ENCODE measurements at regions not wholly inside any gene's neighbourhood (a gene's known extent, or its start where the extent isn't known, plus 50 kb on each side); places are given as distances from the start of the nearest gene placed in this dataset.

- ATAC-seq (peak; percentile 77), DNase-seq (peak; percentile 88)
- ChIA-PET POLR2A (ENCODE audit: unreplicated experiment) (no interaction called here), CTCF (interaction anchor here (0.7 kb wide), 1 partner anchor 436 kb away, joined by 3 read pairs; no protein-coding TSS in a partner anchor)
- H2AFZ ChIP-seq (ENCODE audit: low read length), result no peak overlapping the region
- H3K9ac ChIP-seq (ENCODE audit: low read length), result 0 out of 2 replicates have a peak overlapping the region, but pooled peaks have one; percentile 4
- no peaks in the 10 kb centered on the region for H3K9me2 ChIP-seq (replicated peaks; ENCODE audit: low read length)
- no peaks in the 10 kb centered on the region for H3K9me3 ChIP-seq (ENCODE audit: low read length)
- H3K4me2 ChIP-seq (ENCODE audit: low read length), result peak overlapping the region; percentile 31
- no peak for TF ChIP-seq CTCF (conservative IDR thresholded peaks at IDR 0.05; ENCODE audit: low read depth, low read length)
- no peak for TF ChIP-seq EZH2 (IDR thresholded peaks at IDR 0.05; ENCODE audit: low read length, unreplicated experiment)
- TF ChIP-seq EZH2phosphoT487 (IDR thresholded peaks at IDR 0.05; ENCODE audit: borderline replicate concordance, low read length), result no peak
- no peaks in the 10 kb centered on the region for H3K27me3 ChIP-seq (ENCODE audit: low read length)
- no peaks in the 10 kb centered on the region for H3K36me3 ChIP-seq (ENCODE audit: low read depth, low read length)
- H3K4me3 ChIP-seq (ENCODE audit: low read length), result no peak overlapping the region
- no TSS peak for BruUV-seq (replicated peaks)
- H4K20me1 ChIP-seq (ENCODE audit: low read length), result no peaks in the 10 kb centered on the region
- H3K4me1 ChIP-seq (ENCODE audit: insufficient read depth, low read length), result peaks cover 18% of the 10 kb centered on the region
- H3K79me2 ChIP-seq (ENCODE audit: low read length), result no peaks in the 10 kb centered on the region
- peak overlapping the region; percentile 57 for H3K27ac ChIP-seq (ENCODE audit: low read length)
- intact Hi-C loops (cut with micrococcal nuclease), result no loop called here
- no peaks in the 10 kb centered on the region for H3F3A ChIP-seq (ENCODE audit: low read length, unreplicated experiment)
Measured at GRCh38 chr17:72063262-72063661, 57.6 kb upstream of the SOX9 start.

GRCh38 chr17:72063756-72064450 lies 56.9 kb upstream of the SOX9 start:
- no peak for TF ChIP-seq EZH2phosphoT487 (IDR thresholded peaks at IDR 0.05; ENCODE audit: borderline replicate concordance, low read length)
- TF ChIP-seq CTCF (conservative IDR thresholded peaks at IDR 0.05; ENCODE audit: low read depth, low read length), result no peak
- TF ChIP-seq EZH2 (IDR thresholded peaks at IDR 0.05; ENCODE audit: low read length, unreplicated experiment), result no peak
- no peaks in the 10 kb centered on the region for H3K9me3 ChIP-seq (ENCODE audit: low read length)
- no TSS peak for BruUV-seq (replicated peaks)
- no peaks in the 10 kb centered on the region for H3F3A ChIP-seq (ENCODE audit: low read length, unreplicated experiment)
- H3K9me2 ChIP-seq (replicated peaks; ENCODE audit: low read length), result no peaks in the 10 kb centered on the region
- intact Hi-C loops (cut with micrococcal nuclease), result no loop called here
- no peaks in the 10 kb centered on the region for H3K27me3 ChIP-seq (ENCODE audit: low read length)
- H3K27ac ChIP-seq (ENCODE audit: low read length), result peak overlapping the region; percentile 57
- no peaks in the 10 kb centered on the region for H4K20me1 ChIP-seq (ENCODE audit: low read length)
- POLR2A ChIA-PET (ENCODE audit: unreplicated experiment), result no interaction called here
- ATAC-seq (peak; percentile 28), DNase-seq (peak; percentile 50)
- H3K9ac ChIP-seq (ENCODE audit: low read length), result 0 out of 2 replicates have a peak overlapping the region, but pooled peaks have one; percentile 4
- CTCF ChIA-PET, result interaction anchor here (0.7 kb wide), 1 partner anchor 436 kb away, joined by 3 read pairs; no protein-coding TSS in a partner anchor
- H3K79me2 ChIP-seq (ENCODE audit: low read length), result no peaks in the 10 kb centered on the region
- no peak overlapping the region for H2AFZ ChIP-seq (ENCODE audit: low read length)
- H3K4me1 ChIP-seq (ENCODE audit: insufficient read depth, low read length), result peaks cover 18% of the 10 kb centered on the region
- no peak overlapping the region for H3K4me3 ChIP-seq (ENCODE audit: low read length)
- peak overlapping the region; percentile 31 for H3K4me2 ChIP-seq (ENCODE audit: low read length)
- no peaks in the 10 kb centered on the region for H3K36me3 ChIP-seq (ENCODE audit: low read depth, low read length)

- no peak overlapping the region for H3K27ac ChIP-seq (ENCODE audit: low read length)
- no peak for ATAC-seq
- no peak overlapping the region for H3K4me2 ChIP-seq (ENCODE audit: low read length)
- H3K4me3 ChIP-seq (ENCODE audit: low read length), result no peak overlapping the region
- H3K4me1 ChIP-seq (ENCODE audit: insufficient read depth, low read length), result peaks cover 18% of the 10 kb centered on the region
- no peak overlapping the region for H2AFZ ChIP-seq (ENCODE audit: low read length)
- H3K9ac ChIP-seq (ENCODE audit: low read length), result no peak overlapping the region
- no peaks in the 10 kb centered on the region for H3K36me3 ChIP-seq (ENCODE audit: low read depth, low read length)
- no peaks in the 10 kb centered on the region for H3K79me2 ChIP-seq (ENCODE audit: low read length)
- ChIA-PET POLR2A (ENCODE audit: unreplicated experiment) (no interaction called here), CTCF (no interaction called here)
- no peaks in the 10 kb centered on the region for H3K9me2 ChIP-seq (replicated peaks; ENCODE audit: low read length)
- DNase-seq, result no peak
- no peak for TF ChIP-seq CTCF (conservative IDR thresholded peaks at IDR 0.05; ENCODE audit: low read depth, low read length)
- TF ChIP-seq EZH2phosphoT487 (IDR thresholded peaks at IDR 0.05; ENCODE audit: borderline replicate concordance, low read length), result no peak
- TF ChIP-seq EZH2 (IDR thresholded peaks at IDR 0.05; ENCODE audit: low read length, unreplicated experiment), result no peak
- no peaks in the 10 kb centered on the region for H3F3A ChIP-seq (ENCODE audit: low read length, unreplicated experiment)
- no peaks in the 10 kb centered on the region for H3K27me3 ChIP-seq (ENCODE audit: low read length)
- no TSS peak for BruUV-seq (replicated peaks)
- no peaks in the 10 kb centered on the region for H4K20me1 ChIP-seq (ENCODE audit: low read length)
- intact Hi-C loops (cut with micrococcal nuclease), result no loop called here
- H3K9me3 ChIP-seq (ENCODE audit: low read length), result no peaks in the 10 kb centered on the region
Measured at GRCh38 chr17:72064606-72065193, 56.1 kb upstream of the SOX9 start.
